BE2C (cell line): ENCODE measurements at regions not wholly inside any gene's neighbourhood (a gene's known extent, or its start where the extent isn't known, plus 50 kb on each side); places are given as distances from the start of the nearest gene placed in this dataset.

Source experiments
- DNase-seq: peaks from one replicate; pipeline ENCODE4 v3.0.0-alpha.2; 2020
- H3K27me3 ChIP-seq: fragments of 250-450 bp; sonication (Bioruptor Pico); 2 replicates; pipeline ENCODE4 v1.5.1; 2020; ENCODE audit warnings: mild to moderate bottlenecking
- H3K36me3 ChIP-seq: fragments of 250-450 bp; sonication (Bioruptor Pico); 2 replicates; pipeline ENCODE4 v1.5.1; 2020; ENCODE audit warnings: mild to moderate bottlenecking
- H3K4me1 ChIP-seq: fragments of 250-450 bp; sonication (Bioruptor Pico); 2 replicates; pipeline ENCODE4 v1.5.1; 2020
- H3K4me3 ChIP-seq: 2 replicates; pipeline ENCODE4 v1.5.1; 2011; ENCODE audit warnings: low read depth, low read length
- H3K9me3 ChIP-seq: fragments of 250-450 bp; sonication (Bioruptor Pico); 2 replicates; pipeline ENCODE4 v1.5.1; 2020
- TF ChIP-seq, protein P1 (sequence below): IDR thresholded peaks from 2 replicates; pipeline ENCODE4 v1.5.1; 2012; ENCODE audit warnings: mild to moderate bottlenecking, low read depth, low read length

- Histone ChIP-seq H3K4me3 (no peak overlapping the region), H3K36me3 (no peaks in the 10 kb centered on the region), H3K4me1 (no peaks in the 10 kb centered on the region), H3K27me3 (no peaks in the 10 kb centered on the region), H3K9me3 (no peaks in the 10 kb centered on the region)
- DNase-seq: no peak
- TF ChIP-seq, protein P1, sequence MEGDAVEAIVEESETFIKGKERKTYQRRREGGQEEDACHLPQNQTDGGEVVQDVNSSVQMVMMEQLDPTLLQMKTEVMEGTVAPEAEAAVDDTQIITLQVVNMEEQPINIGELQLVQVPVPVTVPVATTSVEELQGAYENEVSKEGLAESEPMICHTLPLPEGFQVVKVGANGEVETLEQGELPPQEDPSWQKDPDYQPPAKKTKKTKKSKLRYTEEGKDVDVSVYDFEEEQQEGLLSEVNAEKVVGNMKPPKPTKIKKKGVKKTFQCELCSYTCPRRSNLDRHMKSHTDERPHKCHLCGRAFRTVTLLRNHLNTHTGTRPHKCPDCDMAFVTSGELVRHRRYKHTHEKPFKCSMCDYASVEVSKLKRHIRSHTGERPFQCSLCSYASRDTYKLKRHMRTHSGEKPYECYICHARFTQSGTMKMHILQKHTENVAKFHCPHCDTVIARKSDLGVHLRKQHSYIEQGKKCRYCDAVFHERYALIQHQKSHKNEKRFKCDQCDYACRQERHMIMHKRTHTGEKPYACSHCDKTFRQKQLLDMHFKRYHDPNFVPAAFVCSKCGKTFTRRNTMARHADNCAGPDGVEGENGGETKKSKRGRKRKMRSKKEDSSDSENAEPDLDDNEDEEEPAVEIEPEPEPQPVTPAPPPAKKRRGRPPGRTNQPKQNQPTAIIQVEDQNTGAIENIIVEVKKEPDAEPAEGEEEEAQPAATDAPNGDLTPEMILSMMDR: no peak
Observed at GRCh38 chrX:129125122-129125914, 398.0 kb downstream of the SMARCA1 start.

GRCh38 chrX:129123795-129124194 lies 399.5 kb downstream of the SMARCA1 start:
- H3K9me3 ChIP-seq: no peaks in the 10 kb centered on the region
- TF ChIP-seq, protein P1: no peak
- no peaks in the 10 kb centered on the region for H3K4me1 ChIP-seq
- no peaks in the 10 kb centered on the region for H3K27me3 ChIP-seq
- no peak for DNase-seq
- H3K4me3 ChIP-seq: no peak overlapping the region
- no peaks in the 10 kb centered on the region for H3K36me3 ChIP-seq

- DNase-seq: no peak
- no peaks in the 10 kb centered on the region for H3K36me3 ChIP-seq
- H3K9me3 ChIP-seq: no peaks in the 10 kb centered on the region
- no peak overlapping the region for H3K4me3 ChIP-seq
- no peaks in the 10 kb centered on the region for H3K27me3 ChIP-seq
- TF ChIP-seq, protein P1: no peak
- no peaks in the 10 kb centered on the region for H3K4me1 ChIP-seq
Observed at GRCh38 chrX:129116676-129117470, 406.4 kb downstream of the SMARCA1 start.

- Histone ChIP-seq H3K4me3 (no peak overlapping the region), H3K4me1 (no peaks in the 10 kb centered on the region), H3K36me3 (no peaks in the 10 kb centered on the region), H3K27me3 (no peaks in the 10 kb centered on the region), H3K9me3 (no peaks in the 10 kb centered on the region)
- TF ChIP-seq, protein P1: no peak
- no peak for DNase-seq
Observed at GRCh38 chrX:129115935-129116334, 407.4 kb downstream of the SMARCA1 start.

DNA sequence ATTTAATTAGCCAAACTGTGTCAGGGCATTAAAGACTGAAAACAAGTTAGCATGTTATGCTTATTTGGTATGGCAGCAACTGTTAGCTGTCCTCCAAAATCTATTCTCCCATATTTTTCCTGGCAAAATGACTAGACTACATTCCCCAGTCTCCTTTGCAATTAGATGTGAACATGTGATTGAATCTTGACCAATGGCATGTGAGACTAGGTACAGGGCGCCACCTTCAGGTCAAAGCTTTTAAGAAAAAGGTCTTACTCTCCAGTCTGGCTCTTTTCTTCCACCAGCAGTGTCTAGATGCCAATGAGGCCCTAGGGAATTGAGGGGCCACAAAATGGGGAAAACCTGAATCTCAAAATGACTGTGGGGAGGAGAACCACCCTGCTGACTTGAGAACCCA lies 408.2 kb downstream of the SMARCA1 start:
- H3K4me3 ChIP-seq: no peak overlapping the region
- peak; percentile 56 for DNase-seq
- no peaks in the 10 kb centered on the region for H3K36me3 ChIP-seq
- no peaks in the 10 kb centered on the region for H3K27me3 ChIP-seq
- H3K9me3 ChIP-seq: no peaks in the 10 kb centered on the region
- H3K4me1 ChIP-seq: no peaks in the 10 kb centered on the region
- TF ChIP-seq, protein P1: peak; percentile 60
